Ovary (tissue), 7 donors: ENCODE measurements at regions not wholly inside any gene's neighbourhood (a gene's known extent, or its start where the extent isn't known, plus 50 kb on each side); places are given as distances from the start of the nearest gene placed in this dataset.

ENCODE experiments used
- DNase-seq, 5 donors: peaks; one replicate each; pipeline ENCODE4 v3.0.0-alpha.2; 2019 to 2020
- H3K27ac ChIP-seq, 2 donors: fragments of 200-600 bp; one replicate each; pipeline versions ENCODE4 v1.5.1 to v1.8.0; 2019 to 2022
- H3K27me3 ChIP-seq: fragments of 200-600 bp; one replicate; pipeline ENCODE4 v1.8.0; 2022
- H3K36me3 ChIP-seq: fragments of 200-600 bp; sonication (generic); one replicate; pipeline ENCODE4 v1.5.1; 2019
- H3K4me1 ChIP-seq: one replicate; pipeline ENCODE4 v1.8.1; 2013; ENCODE audit warnings: mild to moderate bottlenecking, moderate library complexity; ENCODE audit not compliant: insufficient read depth
- H3K4me3 ChIP-seq: fragments of 200-600 bp; sonication (generic); one replicate; pipeline ENCODE4 v1.5.1; 2017
- H3K9me3 ChIP-seq, 2 donors: fragments of 200-600 bp in 1 of 2; sonication (generic) in 1 of 2; one replicate each; pipeline versions ENCODE4 v1.5.1 to v1.8.1; 2013 to 2019; ENCODE audit warnings: mild to moderate bottlenecking in 1 of 2, moderate library complexity in 1 of 2
- CTCF ChIP-seq, 3 donors: fragments of 450-650 bp in 2 of 3; fragments of 200-600 bp in 1 of 3; IDR thresholded peaks; one replicate each; pipeline versions ENCODE4 v1.5.1 to v1.8.0; 2016 to 2022; ENCODE audit warnings: antibody characterized with exemption in 3 of 3, mild to moderate bottlenecking in 1 of 3
- EP300 ChIP-seq: sonication (generic); formaldehyde crosslinking; IDR thresholded peaks from one replicate; pipeline ENCODE4 v1.6.1; 2017; ENCODE audit warnings: antibody characterized with exemption
- POLR2A ChIP-seq: fragments of 450-650 bp; IDR thresholded peaks from one replicate; pipeline ENCODE4 v1.6.1; 2017; ENCODE audit warnings: antibody characterized with exemption, mild to moderate bottlenecking, moderate library complexity
- WGBS, 3 donors: extraction: QIAGEN DNeasy Blood & Tissue Kit in 1 of 3; methylation state at CpG; one replicate each; pipeline versions ENCODE4 v1.1.5 to v1.1.7; 2013 to 2017; 5-methylcytosine and 5-hydroxymethylcytosine counted together
- intact Hi-C, 4 donors: fragments of 100-400 bp; cut with DNase I; formaldehyde crosslinking; loops; one replicate each; pipeline versions ENCODE4 v1.11.0 to v1.15.1; 2022 to 2023
- donor health status: DM: no; HTN: no; CAD: no; lungs with moderate emphysema.
- donor health status: DM: no; HTN: no; CAD: no.
- donor health status: Bipolar disorder and iron deficiency.
- donor health status: DM: no; HTN: no; CAD: no.
- donor health status: DM: yes; HTN: yes; CAD: no.

GRCh38 chr13:31468114-31468902, 268.5 kb downstream of the B3GLCT start:
- no peaks in the 10 kb centered on the region for H3K9me3 ChIP-seq
- no peak overlapping the region for H3K27ac ChIP-seq
- no peak overlapping the region for H3K4me3 ChIP-seq
- 46 to 55% (median 48%) methylated on average over 12 of the region's 12 CpGs for WGBS, 3 donors
- H3K27me3 ChIP-seq, result no peaks in the 10 kb centered on the region
- H3K4me1 ChIP-seq, result no peaks in the 10 kb centered on the region
- TF ChIP-seq EP300 (no peak), POLR2A (no peak), CTCF (IDR thresholded peaks at IDR 0.05) (no peak)
- intact Hi-C loops, result no loop called here
- H3K36me3 ChIP-seq, result no peaks in the 10 kb centered on the region
- no peak for DNase-seq

GRCh38 chr13:31469377-31469776, 269.6 kb downstream of the B3GLCT start:
- Histone ChIP-seq H3K27ac (no peak overlapping the region), H3K9me3 (no peaks in the 10 kb centered on the region), H3K27me3 (no peaks in the 10 kb centered on the region), H3K36me3 (no peaks in the 10 kb centered on the region), H3K4me1 (no peaks in the 10 kb centered on the region), H3K4me3 (no peak overlapping the region)
- TF ChIP-seq CTCF (IDR thresholded peaks at IDR 0.05) (no peak), EP300 (no peak), POLR2A (no peak)
- intact Hi-C loops, result no loop called here
- no peak for DNase-seq

- H3K27me3 ChIP-seq, result no peaks in the 10 kb centered on the region
- no peaks in the 10 kb centered on the region for H3K4me1 ChIP-seq
- intact Hi-C loops, result no loop called here
- 5 to 7% (median 6%) methylated on average over 6 of the region's 6 CpGs for WGBS, 3 donors
- H3K36me3 ChIP-seq, result no peaks in the 10 kb centered on the region
- H3K9me3 ChIP-seq, result no peaks in the 10 kb centered on the region
- no peak overlapping the region for H3K4me3 ChIP-seq
- DNase-seq, result no peak
- TF ChIP-seq CTCF (IDR thresholded peaks at IDR 0.05) (no peak), EP300 (no peak)
- no peak overlapping the region for H3K27ac ChIP-seq
Observed at GRCh38 chr13:31476266-31476665, 263.1 kb upstream of the RXFP2 start.

- Histone ChIP-seq H3K27me3 (no peaks in the 10 kb centered on the region), H3K27ac (no peak overlapping the region), H3K4me3 (no peak overlapping the region), H3K4me1 (no peaks in the 10 kb centered on the region), H3K36me3 (no peaks in the 10 kb centered on the region), H3K9me3 (no peaks in the 10 kb centered on the region)
- no peak for DNase-seq
- TF ChIP-seq CTCF (IDR thresholded peaks at IDR 0.05), result no peak
- TF ChIP-seq EP300, result no peak
- TF ChIP-seq POLR2A, result no peak
- intact Hi-C loops, result no loop called here
- WGBS, 3 donors, result 5 to 9% (median 6%) methylated on average over 2 of the region's 2 CpGs
Observed at GRCh38 chr13:31476753-31477152, 262.6 kb upstream of the RXFP2 start.
